Osteoblast (primary cell): ENCODE measurements at regions not wholly inside any gene's neighbourhood (a gene's known extent, or its start where the extent isn't known, plus 50 kb on each side); places are given as distances from the start of the nearest gene placed in this dataset.

Experiments
- DNase-seq: peaks from one replicate; pipeline ENCODE4 v3.0.0; 2011; ENCODE audit warnings: low spot score, mixed read lengths; ENCODE audit not compliant: insufficient read length; ENCODE audit errors: missing footprints
- H2AFZ ChIP-seq: 2 replicates; pipeline ENCODE4 v1.6.0; 2011; ENCODE audit warnings: mild to moderate bottlenecking, low read length
- H3K27ac ChIP-seq: 2 replicates; pipeline ENCODE4 v1.5.1; 2011; ENCODE audit warnings: mild to moderate bottlenecking, low read depth, low read length, moderate library complexity
- H3K27me3 ChIP-seq: 2 replicates; pipeline ENCODE4 v1.6.0; 2012; ENCODE audit warnings: mild to moderate bottlenecking, control low read depth, inconsistent platforms, low read length, moderate library complexity; ENCODE audit not compliant: insufficient read depth
- H3K36me3 ChIP-seq: 2 replicates; pipeline ENCODE4 v1.5.1; 2011; ENCODE audit warnings: mild to moderate bottlenecking, low read length, control low read depth, moderate library complexity; ENCODE audit not compliant: insufficient read depth
- H3K4me1 ChIP-seq: 2 replicates; pipeline ENCODE4 v1.5.1; 2011; ENCODE audit warnings: mild to moderate bottlenecking, low read length, control low read depth, moderate library complexity; ENCODE audit not compliant: insufficient read depth
- H3K4me2 ChIP-seq: 2 replicates; pipeline ENCODE4 v1.6.0; 2011; ENCODE audit warnings: mild to moderate bottlenecking, low read length; ENCODE audit not compliant: insufficient read depth
- H3K4me3 ChIP-seq: fragments of 200-600 bp; sonication (generic); 3 replicates; pipeline ENCODE4 v1.5.1; 2012; ENCODE audit warnings: mild to moderate bottlenecking, low read length, inconsistent platforms; ENCODE audit not compliant: insufficient read depth
- H3K79me2 ChIP-seq: 2 replicates; pipeline ENCODE4 v1.6.0; 2012; ENCODE audit warnings: mild to moderate bottlenecking, low read length, control low read depth, inconsistent platforms; ENCODE audit not compliant: insufficient read depth
- H3K9me3 ChIP-seq: 2 replicates; pipeline ENCODE4 v1.5.1; 2011; ENCODE audit warnings: low read depth, low read length, control low read depth
- H4K20me1 ChIP-seq: 2 replicates; pipeline ENCODE4 v1.6.0; 2012; ENCODE audit warnings: mild to moderate bottlenecking, low read length, control low read depth; ENCODE audit not compliant: insufficient read depth
- CTCF ChIP-seq: IDR thresholded peaks from 2 replicates; pipeline ENCODE4 v1.5.1; 2011; ENCODE audit warnings: mild to moderate bottlenecking, low read depth, low read length, moderate library complexity; ENCODE audit errors: extremely low read depth

- no peaks in the 10 kb centered on the region for H3K4me1 ChIP-seq
- H3K4me3 ChIP-seq: no peak overlapping the region
- H4K20me1 ChIP-seq: no peaks in the 10 kb centered on the region
- no peaks in the 10 kb centered on the region for H3K79me2 ChIP-seq
- DNase-seq: no peak
- no peaks in the 10 kb centered on the region for H3K9me3 ChIP-seq
- TF ChIP-seq CTCF: no peak
- H3K36me3 ChIP-seq: no peaks in the 10 kb centered on the region
- H3K4me2 ChIP-seq: no peak overlapping the region
- no peaks in the 10 kb centered on the region for H3K27me3 ChIP-seq
- no peak overlapping the region for H2AFZ ChIP-seq
- no peak overlapping the region for H3K27ac ChIP-seq
Measured at GRCh38 chr2:114085238-114085637, 195.3 kb downstream of the ACTR3 start.

- no peaks in the 10 kb centered on the region for H3K79me2 ChIP-seq
- H3K9me3 ChIP-seq: no peaks in the 10 kb centered on the region
- no peaks in the 10 kb centered on the region for H3K36me3 ChIP-seq
- no peak overlapping the region for H3K27ac ChIP-seq
- no peak for DNase-seq
- H3K27me3 ChIP-seq: no peaks in the 10 kb centered on the region
- H2AFZ ChIP-seq: no peak overlapping the region
- no peaks in the 10 kb centered on the region for H4K20me1 ChIP-seq
- no peak overlapping the region for H3K4me2 ChIP-seq
- no peaks in the 10 kb centered on the region for H3K4me1 ChIP-seq
- no peak overlapping the region for H3K4me3 ChIP-seq
- TF ChIP-seq CTCF: no peak
Measured at GRCh38 chr2:114085992-114086391, 196.1 kb downstream of the ACTR3 start.

GRCh38 chr2:114089636-114090319 lies 199.9 kb downstream of the ACTR3 start:
- Histone ChIP-seq H3K79me2 (no peaks in the 10 kb centered on the region), H3K4me2 (no peak overlapping the region), H3K36me3 (no peaks in the 10 kb centered on the region), H3K4me1 (no peaks in the 10 kb centered on the region), H3K9me3 (no peaks in the 10 kb centered on the region), H3K27me3 (no peaks in the 10 kb centered on the region), H3K27ac (no peak overlapping the region), H2AFZ (peak overlapping the region; percentile 7), H3K4me3 (no peak overlapping the region), H4K20me1 (no peaks in the 10 kb centered on the region)
- TF ChIP-seq CTCF: no peak
- peak; percentile 8 for DNase-seq

- Histone ChIP-seq H2AFZ (no peak overlapping the region), H3K27me3 (no peaks in the 10 kb centered on the region), H3K9me3 (no peaks in the 10 kb centered on the region), H3K36me3 (no peaks in the 10 kb centered on the region), H3K27ac (no peak overlapping the region), H3K79me2 (no peaks in the 10 kb centered on the region), H3K4me1 (no peaks in the 10 kb centered on the region), H4K20me1 (no peaks in the 10 kb centered on the region), H3K4me3 (no peak overlapping the region), H3K4me2 (no peak overlapping the region)
- DNase-seq: no peak
- no peak for TF ChIP-seq CTCF
Measured at GRCh38 chr2:114091010-114091409, 201.1 kb downstream of the ACTR3 start.
